Panc1 (cell line): ENCODE measurements at regions not wholly inside any gene's neighbourhood (a gene's known extent, or its start where the extent isn't known, plus 50 kb on each side); places are given as distances from the start of the nearest gene placed in this dataset.

Source experiments
- ATAC-seq: fragments of 200-7000 bp; cut with Tn5 transposase; 2 replicates; pipeline ENCODE4 v1.9.1; 2020; ENCODE audit warnings: mild to moderate bottlenecking, moderate library complexity
- BruUV-seq: library from RNA; stranded (reverse); fragments of 400-500 nt; replicated peaks from 2 replicates; lab custom pipeline; 2021; lab: Mats Ljungman, UMichigan
- CTCF ChIA-PET: fragments of 300-600 bp; sonication (Branson Sonifier 250); formaldehyde crosslinking; loops from one replicate; lab custom pipeline; 2022; ENCODE audit warnings: antibody characterized with exemption; lab: Charles Lee
- POLR2A ChIA-PET: fragments of 300-600 bp; sonication (Branson Sonifier 250); formaldehyde crosslinking; loops from one replicate; lab custom pipeline; 2022; ENCODE audit warnings: antibody characterized with exemption; lab: Charles Lee
- DNase-seq: peaks from one replicate; pipeline ENCODE4 v3.0.0-alpha.2; 2010; ENCODE audit warnings: low read depth, low spot score
- H3K27ac ChIP-seq: 2 replicates; pipeline ENCODE4 v1.5.1; 2011; ENCODE audit warnings: mild to moderate bottlenecking, low read length, inconsistent platforms
- H3K27me3 ChIP-seq: fragments of 200-500 bp; sonication (Bioruptor generic); 2 replicates; pipeline ENCODE4 v1.6.0; 2014; ENCODE audit warnings: low read length, inconsistent platforms; ENCODE audit not compliant: control insufficient read depth, insufficient read depth
- H3K36me3 ChIP-seq: fragments of 200-500 bp; sonication (Bioruptor generic); 2 replicates; pipeline ENCODE4 v1.5.1; 2014; ENCODE audit warnings: inconsistent platforms, mild to moderate bottlenecking, low read length, moderate library complexity; ENCODE audit not compliant: control insufficient read depth, insufficient read depth
- H3K4me1 ChIP-seq: 2 replicates; pipeline ENCODE4 v1.5.1; 2011; ENCODE audit warnings: inconsistent platforms, mild to moderate bottlenecking, low read length, moderate library complexity; ENCODE audit not compliant: control insufficient read depth, insufficient read depth
- H3K4me3 ChIP-seq, 2 experiments: 2 replicates each; pipeline ENCODE4 v1.5.1; 2011 to 2012; ENCODE audit warnings: low read depth in 2 of 2, low read length in 2 of 2, mild to moderate bottlenecking in 2 of 2, inconsistent platforms in 1 of 2, moderate library complexity in 1 of 2
- H3K9me3 ChIP-seq: fragments of 200-500 bp; sonication (Bioruptor generic); 2 replicates; pipeline ENCODE4 v1.5.1; 2014; ENCODE audit warnings: low read depth, mild to moderate bottlenecking, inconsistent platforms, low read length, moderate library complexity; ENCODE audit not compliant: control insufficient read depth, insufficient read depth
- CTCF ChIP-seq: fragments of 450-650 bp; IDR thresholded peaks from 2 replicates; pipeline ENCODE4 v1.5.1; 2017; ENCODE audit warnings: mild to moderate bottlenecking
- POLR2AphosphoS5 ChIP-seq: IDR thresholded peaks from 2 replicates; pipeline ENCODE4 v1.6.1; 2012; ENCODE audit warnings: mild to moderate bottlenecking, low read depth, low read length, moderate library complexity
- REST ChIP-seq, 2 experiments: IDR thresholded peaks; 2 replicates each; pipeline ENCODE4 v1.6.1; 2011 to 2012; ENCODE audit warnings: low read depth in 2 of 2, control low read depth in 1 of 2, low read length in 1 of 2, mild to moderate bottlenecking in 1 of 2, moderate library complexity in 1 of 2; ENCODE audit not compliant: insufficient read depth in 1 of 2
- SIN3A ChIP-seq: IDR thresholded peaks from 2 replicates; pipeline ENCODE4 v1.6.1; 2012; ENCODE audit warnings: low read depth, mild to moderate bottlenecking, low read length, moderate library complexity, borderline replicate concordance; ENCODE audit not compliant: insufficient read depth
- TCF7L2 ChIP-seq: IDR thresholded peaks from 2 replicates; pipeline ENCODE4 v1.6.1; 2011; ENCODE audit warnings: mild to moderate bottlenecking, low read depth, low read length, inconsistent platforms
- in situ Hi-C: cut with HindIII; loops from 2 replicates; pipeline ENCODE4 v1.10.0; 2016; ENCODE audit warnings: low sequenced_read_pairs, low pct_unique_long_range_greater_than_20kb
- intact Hi-C: fragments of 100-400 bp; cut with micrococcal nuclease; formaldehyde crosslinking; loops from one replicate; pipeline ENCODE4 v1.10.0; 2022; ENCODE audit not compliant: unreplicated experiment

DNA sequence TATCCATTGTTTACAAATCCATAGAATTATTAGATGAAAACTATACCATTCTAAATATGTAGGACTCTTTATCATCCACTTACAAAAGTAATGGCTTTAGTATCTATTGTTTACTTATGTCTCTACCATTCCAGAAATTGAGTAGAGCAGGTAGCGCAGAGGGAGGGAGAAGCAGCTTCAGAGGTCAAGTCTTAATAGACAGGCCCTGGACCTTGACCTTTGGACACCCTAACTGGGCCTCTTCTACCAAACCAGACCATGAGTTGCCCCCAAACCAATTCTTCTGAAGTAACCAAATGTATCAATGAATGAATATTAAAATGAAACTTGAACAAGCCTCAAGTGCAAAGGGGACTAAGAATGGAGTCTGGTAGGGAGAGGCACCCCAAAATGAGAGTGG lies 124.9 kb upstream of the ANKRD55 start:
- TF ChIP-seq POLR2AphosphoS5, result no peak
- TF ChIP-seq SIN3A, result no peak
- TF ChIP-seq TCF7L2, result no peak
- no peak for TF ChIP-seq REST (IDR thresholded peaks at IDR 0.05; ENCODE audit: insufficient read depth in 1 of 2, low read depth in 2 of 2, low read length in 1 of 2)
- no peak for TF ChIP-seq CTCF
- Histone ChIP-seq H3K9me3 (no peaks in the 10 kb centered on the region), H3K4me1 (peaks cover 12% of the 10 kb centered on the region; the same call in 1 of the 2 replicates), H3K36me3 (no peaks in the 10 kb centered on the region), H3K27me3 (no peaks in the 10 kb centered on the region), H3K27ac (no peak overlapping the region), H3K4me3 (no peak overlapping the region)
- CTCF ChIA-PET, result no interaction called here
- POLR2A ChIA-PET, result interaction anchor here (0.5 kb wide), 1 partner anchor 261 kb away, joined by 3 read pairs; no protein-coding TSS in a partner anchor
- DNase-seq, result no peak
- in situ Hi-C loops, result no loop called here
- BruUV-seq, result no TSS peak
- intact Hi-C loops, result no loop called here
- no peak for ATAC-seq

GRCh38 chr5:56357426-56357825 lies 124.3 kb upstream of the ANKRD55 start:
- DNase-seq, result no peak
- H3K27me3 ChIP-seq, result no peaks in the 10 kb centered on the region
- ChIA-PET POLR2A (interaction anchor here (0.5 kb wide), 1 partner anchor 260 kb away, joined by 3 read pairs; no protein-coding TSS in a partner anchor), CTCF (no interaction called here)
- no peak for ATAC-seq
- H3K9me3 ChIP-seq, result no peaks in the 10 kb centered on the region
- no peaks in the 10 kb centered on the region for H3K36me3 ChIP-seq
- no peak overlapping the region for H3K4me3 ChIP-seq
- BruUV-seq, result no TSS peak
- intact Hi-C loops (no loop called here), in situ Hi-C loops (no loop called here)
- no peak for TF ChIP-seq CTCF
- no peak for TF ChIP-seq SIN3A
- no peak for TF ChIP-seq TCF7L2
- no peak for TF ChIP-seq REST (IDR thresholded peaks at IDR 0.05; ENCODE audit: insufficient read depth in 1 of 2, low read depth in 2 of 2, low read length in 1 of 2)
- TF ChIP-seq POLR2AphosphoS5, result no peak
- peaks cover 12% of the 10 kb centered on the region; the same call in 1 of the 2 replicates for H3K4me1 ChIP-seq
- H3K27ac ChIP-seq, result peak overlapping the region; percentile 42; the same call in 1 of the 2 replicates
